ENCODE measurements at regions not wholly inside any gene's neighbourhood (a gene's known extent, or its start where the extent isn't known, plus 50 kb on each side); places are given as distances from the start of the nearest gene placed in this dataset.
"Not testable (repeated sequence)": the region's sequence is repeated elsewhere in the genome, so short reads cannot be mapped to it uniquely, and the experiment has no call there.

- H3K4me3 ChIP-seq (ENCODE audit: low read depth, low read length), result no peak overlapping the region
- DNase-seq (ENCODE audit: low read depth), result no peak
- no peak for TF ChIP-seq CTCF (IDR thresholded peaks at IDR 0.05; ENCODE audit: insufficient read depth, low read length)
These were observed 62.1 kb upstream of the CNIH3 start for GRCh38 chr1:224554056-224554455.

GRCh38 chr1:224554620-224555259 lies 61.4 kb upstream of the CNIH3 start:
- DNase-seq (ENCODE audit: low read depth), result no peak
- no peak for TF ChIP-seq CTCF (IDR thresholded peaks at IDR 0.05; ENCODE audit: insufficient read depth, low read length)
- no peak overlapping the region for H3K4me3 ChIP-seq (ENCODE audit: low read depth, low read length)

- H3K4me3 ChIP-seq (ENCODE audit: low read depth, low read length), result no peak overlapping the region
- no peak for DNase-seq (ENCODE audit: low read depth)
- TF ChIP-seq CTCF (IDR thresholded peaks at IDR 0.05; ENCODE audit: insufficient read depth, low read length), result no peak
These were observed 57.2 kb upstream of the CNIH3 start for GRCh38 chr1:224558904-224559303.

- no peak for DNase-seq (ENCODE audit: low read depth)
- no peak for TF ChIP-seq CTCF (IDR thresholded peaks at IDR 0.05; ENCODE audit: insufficient read depth, low read length)
- H3K4me3 ChIP-seq (ENCODE audit: low read depth, low read length), result no peak overlapping the region
These were observed 56.0 kb upstream of the CNIH3 start for GRCh38 chr1:224559981-224560728.

- not testable (repeated sequence) for DNase-seq (ENCODE audit: low read depth); H3K4me3 ChIP-seq (ENCODE audit: low read depth, low read length)
These were observed 53.2 kb upstream of the CNIH3 start for GRCh38 chr1:224562881-224563280.

- TF ChIP-seq CTCF (IDR thresholded peaks at IDR 0.05; ENCODE audit: insufficient read depth, low read length), result no peak
- DNase-seq (ENCODE audit: low read depth), result no peak
These were observed 52.5 kb upstream of the CNIH3 start for GRCh38 chr1:224563666-224564065.

GRCh38 chr1:224564454-224565084 lies 51.5 kb upstream of the CNIH3 start:
- no peak for TF ChIP-seq CTCF (IDR thresholded peaks at IDR 0.05; ENCODE audit: insufficient read depth, low read length)
- H3K4me3 ChIP-seq (ENCODE audit: low read depth, low read length), result no peak overlapping the region
- no peak for DNase-seq (ENCODE audit: low read depth)

More at GRCh38 chr1:224563666-224564065, 52.5 kb upstream of the CNIH3 start:
- H3K4me3 ChIP-seq (ENCODE audit: low read depth, low read length), result no peak overlapping the region

All from fibroblast of the aortic adventitia (primary cell).